HCT116 (cell line): ENCODE measurements at regions not wholly inside any gene's neighbourhood (a gene's known extent, or its start where the extent isn't known, plus 50 kb on each side); places are given as distances from the start of the nearest gene placed in this dataset.

ENCODE experiments used
- ATAC-seq: fragments of 200-7000 bp; cut with Tn5 transposase; 2 replicates; pipeline ENCODE4 v1.9.1; 2020; ENCODE audit warnings: mild to moderate bottlenecking, moderate library complexity
- BruUV-seq: library from RNA; stranded (reverse); fragments of 400-500 nt; replicated peaks from 2 replicates; lab custom pipeline; 2021; lab: Mats Ljungman, UMichigan
- CTCF ChIA-PET: fragments of 300-600 bp; sonication (Branson Sonifier 250); formaldehyde crosslinking; loops from one replicate; lab custom pipeline; 2021; ENCODE audit warnings: antibody characterized with exemption; lab: Charles Lee
- POLR2A ChIA-PET: fragments of 300-600, 350-600 bp; sonication (Branson Sonifier 250); formaldehyde crosslinking; loops from one replicate; lab custom pipeline; 2021; ENCODE audit warnings: antibody characterized with exemption; lab: Charles Lee
- RAD21 ChIA-PET, 2 experiments: fragments of 300-600 bp; sonication (Branson Sonifier 250); formaldehyde crosslinking; loops; one replicate each; lab custom pipeline; 2023; ENCODE audit warnings: low total read pairs in 2 of 2; ENCODE audit not compliant: uncharacterized antibody in 2 of 2, unreplicated experiment in 2 of 2, low non-redundant PET in 1 of 2; lab: Charles Lee
- DNase-seq: peaks from one replicate; pipeline ENCODE4 v3.0.0-alpha.2; 2010; ENCODE audit warnings: low read depth, low spot score
- H2AFZ ChIP-seq: fragments of 200-600 bp; shearing (Covaris generic), sonication (generic); 2 replicates; pipeline ENCODE4 v1.6.1; 2017; ENCODE audit warnings: low read depth, mixed run types, mixed read lengths, antibody characterized with exemption, low read length; ENCODE audit not compliant: poor library complexity, severe bottlenecking
- H3K27ac ChIP-seq: 2 replicates; pipeline ENCODE4 v1.5.1; 2012; ENCODE audit warnings: low read depth, low read length
- H3K27me3 ChIP-seq: fragments of 200-600 bp; sonication (generic); 2 replicates; pipeline ENCODE4 v1.6.1; 2016; ENCODE audit warnings: mixed run types, low read length, mixed read lengths; ENCODE audit not compliant: insufficient read depth
- H3K36me3 ChIP-seq, 2 experiments: fragments of 200-500 bp in 1 of 2; fragments of 200-600 bp in 1 of 2; sonication (Bioruptor generic) in 1 of 2; sonication (generic) in 1 of 2; 2 replicates each; pipeline versions ENCODE4 v1.5.1 to v1.6.1; 2014 to 2016; ENCODE audit warnings: low read length in 2 of 2, inconsistent platforms in 1 of 2, mixed read lengths in 1 of 2, mixed run types in 1 of 2; ENCODE audit not compliant: insufficient read depth in 2 of 2, control insufficient read depth in 1 of 2
- H3K4me1 ChIP-seq, 2 experiments: fragments of 200-600 bp in 1 of 2; sonication (generic) in 1 of 2; 2 replicates each; pipeline versions ENCODE4 v1.5.1 to v1.6.1; 2012 to 2017; ENCODE audit warnings: low read length in 2 of 2, inconsistent platforms in 1 of 2, mild to moderate bottlenecking in 1 of 2, mixed read lengths in 1 of 2, mixed run types in 1 of 2, moderate library complexity in 1 of 2; ENCODE audit not compliant: insufficient read depth in 2 of 2, control insufficient read depth in 1 of 2
- H3K4me2 ChIP-seq: fragments of 200-600 bp; sonication (generic); 2 replicates; pipeline ENCODE4 v1.6.1; 2017; ENCODE audit warnings: mixed run types, low read length, mixed read lengths
- H3K4me3 ChIP-seq, 2 experiments: fragments of 200-600 bp in 1 of 2; sonication (generic) in 1 of 2; replicated peaks in 1 of 2; 2 replicates each; pipeline ENCODE4 v1.5.1; 2011 to 2016; ENCODE audit warnings: low read length in 2 of 2, control low read depth in 1 of 2, low read depth in 1 of 2, mild to moderate bottlenecking in 1 of 2, mixed read lengths in 1 of 2, mixed run types in 1 of 2
- H3K79me2 ChIP-seq: fragments of 200-600 bp; sonication (generic); 2 replicates; pipeline ENCODE4 v1.6.1; 2017; ENCODE audit warnings: mild to moderate bottlenecking, mixed run types, low read length, moderate library complexity, mixed read lengths; ENCODE audit not compliant: insufficient read depth
- H3K9ac ChIP-seq: fragments of 200-600 bp; sonication (generic); 2 replicates; pipeline ENCODE4 v1.6.1; 2016; ENCODE audit warnings: low read length, mixed read lengths
- H3K9me2 ChIP-seq: fragments of 200-600 bp; sonication (generic), shearing (Covaris generic); 2 replicates; pipeline ENCODE4 v1.6.1; 2017; ENCODE audit warnings: mixed run types, mild to moderate bottlenecking, moderate library complexity; ENCODE audit not compliant: insufficient read depth
- H3K9me3 ChIP-seq, 2 experiments: fragments of 200-500 bp in 1 of 2; fragments of 200-600 bp in 1 of 2; sonication (Bioruptor generic) in 1 of 2; sonication (generic) in 1 of 2; 2 replicates each; pipeline ENCODE4 v1.6.1; 2014 to 2017; ENCODE audit warnings: low read length in 2 of 2, mixed read lengths in 2 of 2, inconsistent platforms in 1 of 2, low read depth in 1 of 2, mild to moderate bottlenecking in 1 of 2, mixed run types in 1 of 2, moderate library complexity in 1 of 2; ENCODE audit not compliant: control insufficient read depth in 1 of 2, insufficient read depth in 1 of 2
- H4K20me1 ChIP-seq: fragments of 200-600 bp; sonication (generic), shearing (Covaris generic); 2 replicates; pipeline ENCODE4 v1.6.1; 2017; ENCODE audit warnings: mixed run types, mild to moderate bottlenecking, moderate library complexity; ENCODE audit not compliant: insufficient read depth
- ELF1 ChIP-seq: IDR thresholded peaks from 2 replicates; pipeline ENCODE4 v1.6.1; 2012; ENCODE audit warnings: low read depth, borderline replicate concordance
- EZH2phosphoT487 ChIP-seq: fragments of 200-600 bp; IDR thresholded peaks from 2 replicates; pipeline ENCODE4 v1.6.1; 2018; ENCODE audit warnings: antibody characterized with exemption, borderline replicate concordance
- JUND ChIP-seq: IDR thresholded peaks from 2 replicates; pipeline ENCODE4 v1.6.1; 2012
- SIN3A ChIP-seq: IDR thresholded peaks from 2 replicates; pipeline ENCODE4 v1.6.1; 2012; ENCODE audit warnings: low read depth
- SRF ChIP-seq: IDR thresholded peaks from 2 replicates; pipeline ENCODE4 v1.6.1; 2012; ENCODE audit warnings: low read depth
- ZNF274 ChIP-seq: fragments of 200-500 bp; sonication (Bioruptor generic); IDR thresholded peaks from 2 replicates; pipeline ENCODE4 v1.6.1; 2014; ENCODE audit warnings: mild to moderate bottlenecking, low read depth, low read length, inconsistent platforms
- intact Hi-C: fragments of 100-400 bp; cut with micrococcal nuclease; formaldehyde crosslinking; loops from 2 replicates; pipeline ENCODE4 v1.10.0; 2022
- TF ChIP-seq, protein P1 (sequence below), 3 experiments: fragments of 200-600 bp in 1 of 3; sonication (generic) in 1 of 3; IDR thresholded peaks in 2 of 3; conservative IDR thresholded peaks in 1 of 3; 2 replicates each; pipeline ENCODE4 v1.5.1; 2012 to 2017; ENCODE audit warnings: low read depth in 2 of 3, low read length in 2 of 3, antibody characterized with exemption in 1 of 3, borderline replicate concordance in 1 of 3, control low read depth in 1 of 3, mild to moderate bottlenecking in 1 of 3, mixed read lengths in 1 of 3, mixed run types in 1 of 3, moderate library complexity in 1 of 3; ENCODE audit not compliant: insufficient read depth in 1 of 3
- TF ChIP-seq, protein P2 (sequence below): IDR thresholded peaks from 2 replicates; pipeline ENCODE4 v1.6.1; 2012; ENCODE audit warnings: low read depth

DNA sequence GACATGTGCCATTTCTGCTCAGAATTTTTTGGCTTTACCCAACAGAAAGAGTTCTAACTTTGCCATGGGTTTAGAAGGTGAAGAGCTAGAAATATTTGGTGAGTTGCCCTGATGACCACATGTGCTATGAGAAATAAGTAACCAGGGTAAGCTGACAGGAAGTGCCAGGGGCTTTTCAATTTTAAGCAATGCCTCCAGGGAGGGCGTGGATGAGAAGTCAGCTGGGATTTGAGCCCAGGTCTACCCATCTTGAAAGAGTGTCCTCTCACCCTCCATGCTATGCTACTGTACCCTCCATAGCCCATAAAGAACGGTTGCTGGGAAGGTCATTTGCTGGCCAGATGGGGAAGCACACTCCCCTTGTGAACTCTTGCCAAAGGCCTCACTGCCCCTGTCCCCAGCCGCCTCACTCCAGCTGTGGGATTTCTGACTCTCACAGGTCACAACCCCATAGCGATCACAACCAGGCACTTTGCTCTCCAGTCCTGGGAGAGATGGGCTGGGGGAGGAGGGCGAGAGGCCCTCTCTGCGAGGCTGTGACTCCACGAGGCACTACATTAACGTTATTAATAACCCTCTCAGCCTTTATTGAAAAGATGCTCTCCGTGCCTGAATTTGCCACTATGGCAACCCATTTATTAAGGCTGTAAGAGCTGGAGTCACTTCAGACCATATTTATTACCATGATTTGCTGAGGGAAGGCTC, 291.1 kb downstream of the DHX35 start:
- Histone ChIP-seq H3K9me2 (no peaks in the 10 kb centered on the region), H3K4me3 (no peak overlapping the region), H4K20me1 (no peaks in the 10 kb centered on the region), H3K9me3 (no peaks in the 10 kb centered on the region), H3K9ac (no peak overlapping the region), H2AFZ (no peak overlapping the region), H3K27ac (no peak overlapping the region), H3K4me2 (no peak overlapping the region), H3K4me1 (no peaks in the 10 kb centered on the region), H3K79me2 (no peaks in the 10 kb centered on the region), H3K27me3 (peaks cover 8% of the 10 kb centered on the region; the same call in 1 of the 2 replicates), H3K36me3 (no peaks in the 10 kb centered on the region)
- intact Hi-C loops: no loop called here
- DNase-seq (no peak), ATAC-seq (no peak)
- no TSS peak for BruUV-seq
- ChIA-PET POLR2A (no interaction called here), CTCF (no interaction called here), RAD21 (no interaction called here)
- TF ChIP-seq JUND (no peak), ELF1 (no peak), ZNF274 (no peak), SIN3A (no peak), EZH2phosphoT487 (no peak), SRF (no peak)
- TF ChIP-seq, protein P1, sequence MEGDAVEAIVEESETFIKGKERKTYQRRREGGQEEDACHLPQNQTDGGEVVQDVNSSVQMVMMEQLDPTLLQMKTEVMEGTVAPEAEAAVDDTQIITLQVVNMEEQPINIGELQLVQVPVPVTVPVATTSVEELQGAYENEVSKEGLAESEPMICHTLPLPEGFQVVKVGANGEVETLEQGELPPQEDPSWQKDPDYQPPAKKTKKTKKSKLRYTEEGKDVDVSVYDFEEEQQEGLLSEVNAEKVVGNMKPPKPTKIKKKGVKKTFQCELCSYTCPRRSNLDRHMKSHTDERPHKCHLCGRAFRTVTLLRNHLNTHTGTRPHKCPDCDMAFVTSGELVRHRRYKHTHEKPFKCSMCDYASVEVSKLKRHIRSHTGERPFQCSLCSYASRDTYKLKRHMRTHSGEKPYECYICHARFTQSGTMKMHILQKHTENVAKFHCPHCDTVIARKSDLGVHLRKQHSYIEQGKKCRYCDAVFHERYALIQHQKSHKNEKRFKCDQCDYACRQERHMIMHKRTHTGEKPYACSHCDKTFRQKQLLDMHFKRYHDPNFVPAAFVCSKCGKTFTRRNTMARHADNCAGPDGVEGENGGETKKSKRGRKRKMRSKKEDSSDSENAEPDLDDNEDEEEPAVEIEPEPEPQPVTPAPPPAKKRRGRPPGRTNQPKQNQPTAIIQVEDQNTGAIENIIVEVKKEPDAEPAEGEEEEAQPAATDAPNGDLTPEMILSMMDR (IDR thresholded peaks at IDR 0.05 in 2 of 3, conservative IDR thresholded peaks at IDR 0.05 in 1 of 3; ENCODE audit: borderline replicate concordance in 1 of 3, insufficient read depth in 1 of 3, low read depth in 2 of 3, low read length in 2 of 3): no peak
- TF ChIP-seq, protein P2, sequence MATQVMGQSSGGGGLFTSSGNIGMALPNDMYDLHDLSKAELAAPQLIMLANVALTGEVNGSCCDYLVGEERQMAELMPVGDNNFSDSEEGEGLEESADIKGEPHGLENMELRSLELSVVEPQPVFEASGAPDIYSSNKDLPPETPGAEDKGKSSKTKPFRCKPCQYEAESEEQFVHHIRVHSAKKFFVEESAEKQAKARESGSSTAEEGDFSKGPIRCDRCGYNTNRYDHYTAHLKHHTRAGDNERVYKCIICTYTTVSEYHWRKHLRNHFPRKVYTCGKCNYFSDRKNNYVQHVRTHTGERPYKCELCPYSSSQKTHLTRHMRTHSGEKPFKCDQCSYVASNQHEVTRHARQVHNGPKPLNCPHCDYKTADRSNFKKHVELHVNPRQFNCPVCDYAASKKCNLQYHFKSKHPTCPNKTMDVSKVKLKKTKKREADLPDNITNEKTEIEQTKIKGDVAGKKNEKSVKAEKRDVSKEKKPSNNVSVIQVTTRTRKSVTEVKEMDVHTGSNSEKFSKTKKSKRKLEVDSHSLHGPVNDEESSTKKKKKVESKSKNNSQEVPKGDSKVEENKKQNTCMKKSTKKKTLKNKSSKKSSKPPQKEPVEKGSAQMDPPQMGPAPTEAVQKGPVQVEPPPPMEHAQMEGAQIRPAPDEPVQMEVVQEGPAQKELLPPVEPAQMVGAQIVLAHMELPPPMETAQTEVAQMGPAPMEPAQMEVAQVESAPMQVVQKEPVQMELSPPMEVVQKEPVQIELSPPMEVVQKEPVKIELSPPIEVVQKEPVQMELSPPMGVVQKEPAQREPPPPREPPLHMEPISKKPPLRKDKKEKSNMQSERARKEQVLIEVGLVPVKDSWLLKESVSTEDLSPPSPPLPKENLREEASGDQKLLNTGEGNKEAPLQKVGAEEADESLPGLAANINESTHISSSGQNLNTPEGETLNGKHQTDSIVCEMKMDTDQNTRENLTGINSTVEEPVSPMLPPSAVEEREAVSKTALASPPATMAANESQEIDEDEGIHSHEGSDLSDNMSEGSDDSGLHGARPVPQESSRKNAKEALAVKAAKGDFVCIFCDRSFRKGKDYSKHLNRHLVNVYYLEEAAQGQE: no peak
- TF ChIP-seq, all 23 proteins: peak for 0
